GM12875 (cell line): ENCODE measurements at regions not wholly inside any gene's neighbourhood (a gene's known extent, or its start where the extent isn't known, plus 50 kb on each side); places are given as distances from the start of the nearest gene placed in this dataset.

ENCODE experiments used
- H3K4me3 ChIP-seq: one replicate; pipeline ENCODE4 v1.5.1; 2011; ENCODE audit warnings: low read depth, low read length, control low read depth
- CTCF ChIP-seq: IDR thresholded peaks from 2 replicates; pipeline ENCODE4 v1.5.1; 2011; ENCODE audit warnings: low read depth, mild to moderate bottlenecking, control low read depth, inconsistent platforms, low read length, moderate library complexity, borderline replicate concordance; ENCODE audit not compliant: insufficient read depth

GRCh38 chr18:67969458-67969857 lies 452.9 kb upstream of the DSEL start:
- H3K4me3 ChIP-seq = no peak overlapping the region
- TF ChIP-seq CTCF = no peak

- no peak for TF ChIP-seq CTCF
- H3K4me3 ChIP-seq = no peak overlapping the region
Measured at GRCh38 chr18:67966224-67966623, 449.7 kb upstream of the DSEL start.

- no peak for TF ChIP-seq CTCF
- H3K4me3 ChIP-seq = no peak overlapping the region
Measured at GRCh38 chr18:67964462-67964861, 447.9 kb upstream of the DSEL start.

GRCh38 chr18:67961701-67962440 lies 445.4 kb upstream of the DSEL start:
- no peak for TF ChIP-seq CTCF
- H3K4me3 ChIP-seq = no peak overlapping the region

GRCh38 chr18:67957684-67958083 lies 441.2 kb upstream of the DSEL start:
- TF ChIP-seq CTCF = no peak
- no peak overlapping the region for H3K4me3 ChIP-seq

GRCh38 chr18:67954594-67954993 lies 438.1 kb upstream of the DSEL start:
- H3K4me3 ChIP-seq = no peak overlapping the region
- no peak for TF ChIP-seq CTCF

GRCh38 chr18:67951137-67951536 lies 434.6 kb upstream of the DSEL start:
- H3K4me3 ChIP-seq = no peak overlapping the region
- no peak for TF ChIP-seq CTCF
